ENCODE measurements at regions not wholly inside any gene's neighbourhood (a gene's known extent, or its start where the extent isn't known, plus 50 kb on each side); places are given as distances from the start of the nearest gene placed in this dataset.

GRCh38 chr2:128817171-128817570 is 498.5 kb upstream of the HS6ST1 start:
- FAIRE-seq (no peak), DNase-seq (ENCODE audit: low read depth, low spot score) (no peak)
- TF ChIP-seq FOS (IDR thresholded peaks at IDR 0.05; ENCODE audit: borderline replicate concordance, insufficient read depth, low read length) = no peak
- no peak for TF ChIP-seq GATA2 (IDR thresholded peaks at IDR 0.05; ENCODE audit: insufficient read depth, insufficient read length, low read depth, low read length)
- no peak for TF ChIP-seq POLR2A (IDR thresholded peaks at IDR 0.05; ENCODE audit: low read depth, low read length)
- TF ChIP-seq POLR2AphosphoS5 (IDR thresholded peaks at IDR 0.05; ENCODE audit: insufficient read depth, low read depth, low read length) = no peak
- no peak for TF ChIP-seq EZH2 (IDR thresholded peaks at IDR 0.05; ENCODE audit: borderline replicate concordance, low read depth, low read length, severe bottlenecking)
- TF ChIP-seq MAX (IDR thresholded peaks at IDR 0.05; ENCODE audit: insufficient read depth, insufficient read length) = no peak
- TF ChIP-seq MYC (IDR thresholded peaks at IDR 0.05; ENCODE audit: low read depth, low read length) = no peak
- TF ChIP-seq JUN (IDR thresholded peaks at IDR 0.05; ENCODE audit: borderline replicate concordance, insufficient read depth, insufficient read length, low read depth) = no peak
- no peak for TF ChIP-seq CTCF (IDR thresholded peaks at IDR 0.05; ENCODE audit: extremely low read depth in 1 of 2, insufficient read depth in 1 of 2, low read depth in 1 of 2, low read length in 2 of 2)
- no peaks in the 10 kb centered on the region for H3K4me1 ChIP-seq (ENCODE audit: control insufficient read depth, extremely low read depth, insufficient read depth, low read length)
- no peaks in the 10 kb centered on the region for H3K36me3 ChIP-seq (ENCODE audit: control insufficient read depth in 2 of 2, extremely low read depth in 1 of 2, insufficient read depth in 2 of 2, low read length in 2 of 2)
- no peak overlapping the region for H3K4me3 ChIP-seq (replicated peaks in 1 of 3; ENCODE audit: insufficient read depth in 1 of 3, low read depth in 1 of 3, low read length in 3 of 3)
- dilution Hi-C loops (cut with MboI; ENCODE audit: extremely low pct_ligation_motif_present, low sequenced_read_pairs) (no loop called here), intact Hi-C loops (cut with micrococcal nuclease) (no loop called here)
- POLR2A ChIA-PET = no interaction called here
- no peak overlapping the region for H3K9ac ChIP-seq (replicated peaks; ENCODE audit: extremely low read depth, insufficient read depth, low read length)
- no peaks in the 10 kb centered on the region for H4K20me1 ChIP-seq (replicated peaks; ENCODE audit: control insufficient read depth, extremely low read depth, insufficient read depth, low read length)
- H2AFZ ChIP-seq (ENCODE audit: low read depth, low read length) = no peak overlapping the region
- H3K27ac ChIP-seq (ENCODE audit: insufficient read depth, low read depth, low read length) = no peak overlapping the region
- H3K4me2 ChIP-seq (ENCODE audit: insufficient read depth, low read length) = no peak overlapping the region
- peaks cover 6% of the 10 kb centered on the region for H3K9me3 ChIP-seq (replicated peaks; ENCODE audit: control insufficient read depth, insufficient read depth, low read length)
- H3K27me3 ChIP-seq (ENCODE audit: control insufficient read depth in 2 of 2, insufficient read depth in 2 of 2, low read length in 2 of 2) = no peaks in the 10 kb centered on the region
- no peaks in the 10 kb centered on the region for H3K79me2 ChIP-seq (ENCODE audit: control insufficient read depth, insufficient read depth, low read length)
- no peaks in the 10 kb centered on the region for H3K9me1 ChIP-seq (replicated peaks; ENCODE audit: control insufficient read depth, extremely low read depth, insufficient read depth, low read length)
- no TSS peak for BruUV-seq (replicated peaks)
- CTCF ChIA-PET = no interaction called here
